ENCODE measurements at regions not wholly inside any gene's neighbourhood (a gene's known extent, or its start where the extent isn't known, plus 50 kb on each side); places are given as distances from the start of the nearest gene placed in this dataset.

DNA sequence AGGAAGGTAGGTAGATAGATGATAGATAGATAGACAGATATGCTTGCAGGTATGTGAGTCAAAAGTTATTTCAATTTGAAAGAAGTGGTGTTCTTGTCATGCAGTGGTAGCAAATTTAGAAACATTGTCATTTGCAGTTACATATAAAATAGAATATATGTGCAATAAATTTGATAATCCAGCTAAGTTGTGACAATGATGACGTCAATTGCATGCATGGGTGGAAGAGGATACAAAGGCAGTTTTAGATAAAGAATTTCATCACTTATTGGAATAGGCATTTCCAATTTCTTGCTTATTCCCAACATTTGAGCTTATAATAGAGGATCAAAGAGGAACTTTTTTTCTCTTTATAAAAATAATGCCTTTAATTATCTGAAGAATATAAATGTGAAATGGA, 99.2 kb upstream of the KCNJ16 start:
- TF ChIP-seq, protein P1, sequence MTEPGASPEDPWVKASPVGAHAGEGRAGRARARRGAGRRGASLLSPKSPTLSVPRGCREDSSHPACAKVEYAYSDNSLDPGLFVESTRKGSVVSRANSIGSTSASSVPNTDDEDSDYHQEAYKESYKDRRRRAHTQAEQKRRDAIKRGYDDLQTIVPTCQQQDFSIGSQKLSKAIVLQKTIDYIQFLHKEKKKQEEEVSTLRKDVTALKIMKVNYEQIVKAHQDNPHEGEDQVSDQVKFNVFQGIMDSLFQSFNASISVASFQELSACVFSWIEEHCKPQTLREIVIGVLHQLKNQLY (CRISPR knock-in tag; IDR thresholded peaks at IDR 0.05), result no peak
- TF ChIP-seq CREM (IDR thresholded peaks at IDR 0.05) (no peak), CREM (CRISPR knock-in tag; IDR thresholded peaks at IDR 0.05) (no peak), GABPA (IDR thresholded peaks at IDR 0.05; ENCODE audit: low read depth, low read length) (no peak), GABPA (CRISPR knock-in tag; IDR thresholded peaks at IDR 0.05; ENCODE audit: low read depth) (no peak)

Measured in HepG2 (cell line).